Endothelial cell of umbilical vein (primary cell): ENCODE measurements at regions not wholly inside any gene's neighbourhood (a gene's known extent, or its start where the extent isn't known, plus 50 kb on each side); places are given as distances from the start of the nearest gene placed in this dataset.

Experiments used
- BruUV-seq: library from RNA; stranded (reverse); fragments of 400-500 nt; replicated peaks from 2 replicates; lab custom pipeline; 2021; lab: Mats Ljungman, UMichigan
- CTCF ChIA-PET: fragments of 300-600, 350-600 bp; sonication (Branson Sonifier 250); formaldehyde crosslinking; loops from one replicate; lab custom pipeline; 2021; ENCODE audit warnings: antibody characterized with exemption, inconsistent platforms; lab: Charles Lee
- POLR2A ChIA-PET: fragments of 300-600, 350-600 bp; sonication (Branson Sonifier 250); formaldehyde crosslinking; loops from one replicate; lab custom pipeline; 2021; ENCODE audit warnings: antibody characterized with exemption, inconsistent platforms; lab: Charles Lee
- DNase-seq: peaks from one replicate; pipeline ENCODE4 v3.0.0-alpha.2; 2011; ENCODE audit warnings: low read depth, low spot score
- FAIRE-seq: peaks from 2 replicates; lab custom pipeline; 2011; peaks lifted over from hg19 to GRCh38; lab: Jason Lieb, UNC
- H2AFZ ChIP-seq: 2 replicates; pipeline ENCODE4 v1.6.0; 2012; ENCODE audit warnings: low read depth, low read length, control low read depth, inconsistent platforms
- H3K27ac ChIP-seq: 2 replicates; pipeline ENCODE4 v1.5.1; 2011; ENCODE audit warnings: low read depth, mild to moderate bottlenecking, control low read depth, low read length, moderate library complexity; ENCODE audit not compliant: insufficient read depth
- H3K27me3 ChIP-seq, 2 experiments: 2 replicates each; pipeline versions ENCODE4 v1.6.0 to v1.6.1; 2011; ENCODE audit warnings: low read length in 2 of 2, mixed read lengths in 1 of 2; ENCODE audit not compliant: control insufficient read depth in 2 of 2, insufficient read depth in 2 of 2
- H3K36me3 ChIP-seq, 2 experiments: 2 replicates in 1 of 2; 3 replicates in 1 of 2; pipeline ENCODE4 v1.5.1; 2011; ENCODE audit warnings: low read length in 2 of 2, mild to moderate bottlenecking in 1 of 2, moderate library complexity in 1 of 2; ENCODE audit not compliant: control insufficient read depth in 2 of 2, insufficient read depth in 2 of 2; ENCODE audit errors: extremely low read depth in 1 of 2
- H3K4me1 ChIP-seq: 3 replicates; pipeline ENCODE4 v1.5.1; 2011; ENCODE audit warnings: mild to moderate bottlenecking, low read length; ENCODE audit not compliant: control insufficient read depth, insufficient read depth; ENCODE audit errors: extremely low read depth
- H3K4me2 ChIP-seq: 2 replicates; pipeline ENCODE4 v1.6.1; 2011; ENCODE audit warnings: low read length, control low read depth, mixed read lengths; ENCODE audit not compliant: insufficient read depth
- H3K4me3 ChIP-seq, 3 experiments: fragments of 200-600 bp in 1 of 3; sonication (generic), shearing (Covaris generic) in 1 of 3; replicated peaks in 1 of 3; 2 replicates each; pipeline ENCODE4 v1.5.1; 2011 to 2016; ENCODE audit warnings: control low read depth in 3 of 3, low read length in 3 of 3, mild to moderate bottlenecking in 2 of 3, inconsistent platforms in 1 of 3, low read depth in 1 of 3, moderate library complexity in 1 of 3; ENCODE audit not compliant: insufficient read depth in 1 of 3
- H3K79me2 ChIP-seq: 2 replicates; pipeline ENCODE4 v1.6.0; 2012; ENCODE audit warnings: low read length, inconsistent platforms; ENCODE audit not compliant: control insufficient read depth, insufficient read depth
- H3K9ac ChIP-seq: replicated peaks from 2 replicates; pipeline ENCODE3; 2011; ENCODE audit warnings: low read length, control low read depth; ENCODE audit not compliant: insufficient read depth; ENCODE audit errors: extremely low read depth
- H3K9me1 ChIP-seq: replicated peaks from 3 replicates; pipeline ENCODE4 v1.6.0; 2011; ENCODE audit warnings: mild to moderate bottlenecking, low read length; ENCODE audit not compliant: control insufficient read depth, insufficient read depth; ENCODE audit errors: extremely low read depth
- H3K9me3 ChIP-seq: replicated peaks from 2 replicates; pipeline ENCODE4 v1.5.1; 2012; ENCODE audit warnings: low read length, inconsistent platforms; ENCODE audit not compliant: control insufficient read depth, insufficient read depth
- H4K20me1 ChIP-seq: replicated peaks from 2 replicates; pipeline ENCODE3; 2011; ENCODE audit warnings: mild to moderate bottlenecking, low read length; ENCODE audit not compliant: control insufficient read depth, insufficient read depth; ENCODE audit errors: extremely low read depth
- EZH2 ChIP-seq: IDR thresholded peaks from 2 replicates; pipeline ENCODE4 v1.6.1; 2012; ENCODE audit warnings: borderline replicate concordance, low read depth, mild to moderate bottlenecking, moderate library complexity, low read length, inconsistent platforms; ENCODE audit not compliant: severe bottlenecking
- FOS ChIP-seq: IDR thresholded peaks from 2 replicates; pipeline ENCODE4 v1.6.1; 2011; ENCODE audit warnings: mild to moderate bottlenecking, low read length, moderate library complexity, borderline replicate concordance; ENCODE audit not compliant: insufficient read depth
- GATA2 ChIP-seq: IDR thresholded peaks from 2 replicates; pipeline ENCODE4 v1.7.0; 2011; ENCODE audit warnings: low read depth, mild to moderate bottlenecking, moderate library complexity, mixed read lengths, low read length; ENCODE audit not compliant: insufficient read length, insufficient read depth
- MYC ChIP-seq: IDR thresholded peaks from one replicate; pipeline ENCODE4 v1.6.1; 2011; ENCODE audit warnings: mild to moderate bottlenecking, low read depth, low read length
- POLR2A ChIP-seq: IDR thresholded peaks from 2 replicates; pipeline ENCODE4 v1.6.1; 2012; ENCODE audit warnings: low read depth, mild to moderate bottlenecking, control low read depth, low read length
- POLR2AphosphoS5 ChIP-seq: IDR thresholded peaks from 2 replicates; pipeline ENCODE4 v1.6.1; 2012; ENCODE audit warnings: low read depth, mild to moderate bottlenecking, control low read depth, low read length, moderate library complexity; ENCODE audit not compliant: insufficient read depth
- dilution Hi-C: fragments of 300-500 bp; cut with MboI; formaldehyde crosslinking; loops from one replicate; pipeline ENCODE4 v1.15.0; 2019; ENCODE audit warnings: low sequenced_read_pairs; ENCODE audit not compliant: extremely low pct_ligation_motif_present
- intact Hi-C: fragments of 100-400 bp; cut with micrococcal nuclease; formaldehyde crosslinking; loops from one replicate; pipeline ENCODE4 v1.10.0; 2022
- TF ChIP-seq, protein P1 (sequence below), 2 donors: IDR thresholded peaks; 1 replicate in 1 of 2; 2 replicates in 1 of 2; pipeline ENCODE4 v1.5.1; 2011; ENCODE audit warnings: low read length in 2 of 2, mild to moderate bottlenecking in 2 of 2, moderate library complexity in 2 of 2, control low read depth in 1 of 2, inconsistent platforms in 1 of 2, low read depth in 1 of 2; ENCODE audit not compliant: insufficient read depth in 1 of 2; ENCODE audit errors: extremely low read depth in 1 of 2
- TF ChIP-seq, protein P2 (sequence below): IDR thresholded peaks from 2 replicates; pipeline ENCODE4 v1.6.1; 2011; ENCODE audit not compliant: insufficient read depth, insufficient read length

DNA sequence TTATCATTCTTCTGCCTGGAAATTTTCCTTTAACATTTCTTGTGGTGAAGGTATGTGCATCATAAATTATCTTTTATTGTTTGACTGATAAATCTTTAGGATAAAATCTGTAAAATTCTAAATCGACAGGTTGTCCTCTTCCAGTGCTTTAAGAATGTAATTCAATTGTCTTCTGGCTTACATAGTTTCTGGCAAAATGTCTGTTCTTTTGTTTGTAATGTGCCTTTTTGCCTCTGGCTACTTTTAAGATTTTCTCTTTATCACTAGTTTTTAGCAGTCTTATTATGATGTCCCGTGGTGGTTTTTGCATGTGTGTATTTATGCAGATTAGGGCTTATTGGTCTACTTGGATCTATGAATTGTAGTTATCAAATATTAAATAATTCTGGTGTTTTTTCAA, 203.6 kb upstream of the COPS8 start:
- Histone ChIP-seq H3K36me3 (no peaks in the 10 kb centered on the region), H3K9me3 (no peaks in the 10 kb centered on the region), H3K9me1 (no peaks in the 10 kb centered on the region), H3K4me1 (peaks cover 9% of the 10 kb centered on the region), H2AFZ (no peak overlapping the region), H3K9ac (no peak overlapping the region), H3K27me3 (no peaks in the 10 kb centered on the region), H3K4me3 (no peak overlapping the region), H3K27ac (no peak overlapping the region), H3K4me2 (no peak overlapping the region), H3K79me2 (no peaks in the 10 kb centered on the region), H4K20me1 (no peaks in the 10 kb centered on the region)
- intact Hi-C loops (no loop called here), dilution Hi-C loops (no loop called here)
- no TSS peak for BruUV-seq
- TF ChIP-seq MYC (no peak), GATA2 (no peak), POLR2A (no peak), FOS (no peak), POLR2AphosphoS5 (no peak), EZH2 (no peak)
- TF ChIP-seq, protein P1, sequence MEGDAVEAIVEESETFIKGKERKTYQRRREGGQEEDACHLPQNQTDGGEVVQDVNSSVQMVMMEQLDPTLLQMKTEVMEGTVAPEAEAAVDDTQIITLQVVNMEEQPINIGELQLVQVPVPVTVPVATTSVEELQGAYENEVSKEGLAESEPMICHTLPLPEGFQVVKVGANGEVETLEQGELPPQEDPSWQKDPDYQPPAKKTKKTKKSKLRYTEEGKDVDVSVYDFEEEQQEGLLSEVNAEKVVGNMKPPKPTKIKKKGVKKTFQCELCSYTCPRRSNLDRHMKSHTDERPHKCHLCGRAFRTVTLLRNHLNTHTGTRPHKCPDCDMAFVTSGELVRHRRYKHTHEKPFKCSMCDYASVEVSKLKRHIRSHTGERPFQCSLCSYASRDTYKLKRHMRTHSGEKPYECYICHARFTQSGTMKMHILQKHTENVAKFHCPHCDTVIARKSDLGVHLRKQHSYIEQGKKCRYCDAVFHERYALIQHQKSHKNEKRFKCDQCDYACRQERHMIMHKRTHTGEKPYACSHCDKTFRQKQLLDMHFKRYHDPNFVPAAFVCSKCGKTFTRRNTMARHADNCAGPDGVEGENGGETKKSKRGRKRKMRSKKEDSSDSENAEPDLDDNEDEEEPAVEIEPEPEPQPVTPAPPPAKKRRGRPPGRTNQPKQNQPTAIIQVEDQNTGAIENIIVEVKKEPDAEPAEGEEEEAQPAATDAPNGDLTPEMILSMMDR (IDR thresholded peaks at IDR 0.05; ENCODE audit: extremely low read depth in 1 of 2, insufficient read depth in 1 of 2, low read depth in 1 of 2, low read length in 2 of 2): no peak
- TF ChIP-seq, protein P2, sequence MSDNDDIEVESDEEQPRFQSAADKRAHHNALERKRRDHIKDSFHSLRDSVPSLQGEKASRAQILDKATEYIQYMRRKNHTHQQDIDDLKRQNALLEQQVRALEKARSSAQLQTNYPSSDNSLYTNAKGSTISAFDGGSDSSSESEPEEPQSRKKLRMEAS: no peak
- POLR2A ChIA-PET: no interaction called here
- DNase-seq (no peak), FAIRE-seq (no peak)
- CTCF ChIA-PET: no interaction called here
